SIG-M5 treated with dmso at 0.1 percent for 504 hours (cell line): ENCODE measurements at regions not wholly inside any gene's neighbourhood (a gene's known extent, or its start where the extent isn't known, plus 50 kb on each side); places are given as distances from the start of the nearest gene placed in this dataset.
A peak's percentile ranks its signal among the peaks of the same experiment; 100 is the strongest.
"Not testable (repeated sequence)": the region's sequence is repeated elsewhere in the genome, so short reads cannot be mapped to it uniquely, and the experiment has no call there.

Experiments used
- DNase-seq: peaks from one replicate; lab custom pipeline; 2025; ENCODE audit not compliant: unreplicated experiment; lab: John Stamatoyannopoulos, UW

DNA sequence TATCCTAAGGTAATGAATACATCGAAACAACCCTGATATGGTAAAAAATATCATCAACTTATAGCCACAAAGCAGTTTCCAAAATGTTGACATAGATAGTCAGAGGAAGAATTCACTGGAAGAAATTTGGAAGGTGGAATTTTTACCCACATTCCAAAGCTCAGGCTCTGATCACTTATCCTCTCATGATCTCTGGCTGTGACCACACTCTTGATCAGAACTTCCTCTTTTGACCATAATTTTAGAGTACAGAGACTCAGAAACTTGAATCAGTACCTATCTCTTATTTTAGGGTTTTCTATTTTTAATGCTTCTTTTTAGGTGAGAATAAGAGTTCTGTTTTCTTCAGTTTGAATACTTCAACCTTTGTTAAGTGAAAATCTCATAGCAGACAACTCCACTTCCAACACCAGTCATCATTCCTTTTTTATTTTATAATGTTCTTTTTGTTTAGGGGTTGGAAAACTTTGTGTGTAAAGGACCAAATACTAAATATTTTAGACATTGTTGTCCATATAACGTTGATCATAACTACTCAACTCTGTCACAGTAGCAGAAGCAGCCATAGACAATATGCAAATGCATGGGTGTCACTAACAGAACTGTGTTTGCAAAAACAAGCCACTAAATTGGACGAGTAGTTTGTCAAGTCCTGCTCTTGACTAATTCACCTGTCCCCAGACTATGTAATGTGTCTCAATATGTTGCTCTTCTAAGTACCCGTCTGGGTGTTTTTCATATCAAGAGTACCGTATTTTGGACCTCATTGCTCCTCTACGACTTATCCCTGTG is 891.6 kb upstream of the CRIM1 start:
- DNase-seq = peak; percentile 1

DNA sequence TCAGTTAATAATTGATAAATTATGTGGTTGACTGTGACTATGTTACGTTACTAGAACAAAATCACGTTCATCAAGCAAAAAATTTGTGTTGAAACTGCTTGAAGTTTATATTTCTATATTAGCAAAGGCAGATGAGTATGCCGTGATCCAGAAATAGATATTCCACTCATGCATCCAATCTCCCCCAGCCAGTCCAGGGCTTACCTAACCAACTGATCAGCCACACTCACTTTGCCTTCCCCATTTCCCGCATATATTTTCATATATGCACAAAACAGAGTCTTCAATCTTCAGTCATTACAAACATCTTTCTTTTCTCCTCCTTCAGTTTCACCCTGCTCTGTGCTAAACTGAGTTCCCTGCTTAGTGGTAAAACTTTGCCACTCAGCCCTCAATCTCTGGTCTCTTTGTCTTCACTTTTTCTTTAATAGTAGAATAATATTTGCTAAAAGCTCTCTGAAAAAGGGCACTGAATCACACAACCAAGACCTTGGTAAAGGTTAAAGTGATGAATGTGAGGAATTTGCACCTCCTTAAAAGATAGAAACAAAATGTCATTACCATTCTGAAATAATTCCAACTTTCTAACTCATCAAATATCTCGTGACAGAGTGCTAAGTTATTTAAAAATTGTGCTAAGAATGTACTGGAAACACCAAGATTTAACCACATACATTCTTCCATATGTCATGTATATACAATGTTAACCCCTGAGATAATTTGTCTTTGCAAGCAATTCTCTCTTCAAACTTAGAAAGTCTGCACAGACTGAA is 893.2 kb upstream of the CRIM1 start:
- no peak for DNase-seq

DNA sequence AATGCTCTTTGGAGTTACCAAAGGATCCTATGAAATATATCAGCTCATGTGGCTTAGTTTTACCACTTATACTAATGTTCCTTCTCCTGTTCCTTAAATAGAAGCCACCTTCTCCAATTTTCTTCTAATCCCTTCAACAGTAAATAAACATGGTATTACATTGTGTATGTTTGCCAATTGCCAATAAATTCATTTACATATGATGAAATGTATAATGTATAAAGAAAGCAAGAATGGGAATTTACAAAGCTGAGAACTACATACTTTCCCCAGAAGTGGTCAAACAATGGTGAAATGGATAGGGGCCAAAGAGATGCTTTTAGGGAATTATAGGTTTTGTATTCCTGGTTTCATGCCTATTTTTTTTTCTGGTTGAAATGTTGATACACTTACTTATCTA is 894.2 kb upstream of the CRIM1 start:
- DNase-seq = no peak

DNA sequence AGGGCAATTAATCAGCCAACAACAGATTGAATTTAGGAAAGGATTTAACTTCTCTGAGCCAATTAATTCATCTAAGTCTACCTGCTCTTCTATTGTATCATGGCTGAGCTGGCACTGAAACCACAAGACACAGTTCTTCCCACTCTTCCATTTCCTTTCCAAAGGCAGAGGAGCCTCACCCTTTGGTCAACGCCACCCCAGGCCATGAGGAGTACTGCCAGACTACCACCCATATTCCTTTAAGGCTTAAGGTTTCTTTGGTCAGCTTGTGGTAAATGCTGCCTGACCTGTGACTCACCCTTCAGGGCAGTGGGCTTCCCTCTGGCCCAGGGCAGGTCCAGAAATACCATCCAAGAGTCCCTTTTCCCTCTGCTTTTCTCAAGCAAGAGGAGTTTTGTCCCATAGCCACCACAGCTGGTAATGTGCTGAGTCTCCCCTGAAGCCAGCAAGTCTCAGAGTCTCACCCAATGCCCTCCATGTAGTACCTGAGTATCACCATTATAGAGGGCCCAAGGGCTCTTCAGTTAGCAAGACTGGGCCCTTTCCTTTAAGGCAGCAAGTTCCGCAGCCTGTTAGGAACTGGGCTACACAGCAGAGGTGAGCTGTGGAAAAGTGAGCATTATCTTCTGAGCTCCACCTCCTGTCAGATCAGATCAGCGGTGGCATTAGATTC is 900.5 kb upstream of the CRIM1 start:
- DNase-seq = no peak

DNA sequence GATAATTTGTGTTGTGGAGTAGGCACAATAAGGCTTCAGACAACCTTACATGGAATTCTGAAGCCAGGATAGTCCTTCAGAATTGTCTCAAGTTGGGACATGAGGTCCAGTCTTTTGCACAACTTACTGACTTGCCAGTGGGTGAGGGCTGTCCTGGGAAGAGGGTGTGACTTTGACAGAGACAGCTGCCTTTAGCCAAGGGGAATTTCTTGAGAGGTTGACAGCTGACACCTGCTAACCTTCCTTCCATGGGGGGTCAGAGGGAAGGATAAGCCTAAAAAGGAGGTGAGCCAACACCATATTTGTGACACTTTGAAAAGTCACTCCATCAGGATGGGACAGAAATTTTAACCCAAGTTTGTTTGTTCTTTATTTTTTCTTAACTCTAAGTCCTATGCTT is 907.8 kb upstream of the CRIM1 start:
- no peak for DNase-seq

DNA sequence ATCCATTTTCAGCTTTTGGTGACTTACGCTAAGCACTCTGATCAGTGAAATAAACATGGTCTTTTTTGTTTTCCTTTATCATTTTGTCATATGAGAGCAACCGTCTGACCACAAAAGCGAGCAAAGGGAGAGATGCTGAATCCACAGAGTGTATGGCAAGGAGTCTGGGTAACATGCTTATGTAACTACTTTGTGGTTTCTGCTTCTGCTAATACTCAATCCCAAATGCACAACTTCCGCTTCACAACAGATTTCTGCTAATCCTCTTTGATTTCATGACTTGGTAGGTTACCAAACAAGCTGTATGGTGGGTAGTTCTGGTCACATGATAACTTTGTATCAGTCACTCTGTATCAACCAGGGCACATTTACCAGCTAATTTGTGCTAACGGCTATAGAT is 908.4 kb upstream of the CRIM1 start:
- peak; percentile 47 for DNase-seq

DNA sequence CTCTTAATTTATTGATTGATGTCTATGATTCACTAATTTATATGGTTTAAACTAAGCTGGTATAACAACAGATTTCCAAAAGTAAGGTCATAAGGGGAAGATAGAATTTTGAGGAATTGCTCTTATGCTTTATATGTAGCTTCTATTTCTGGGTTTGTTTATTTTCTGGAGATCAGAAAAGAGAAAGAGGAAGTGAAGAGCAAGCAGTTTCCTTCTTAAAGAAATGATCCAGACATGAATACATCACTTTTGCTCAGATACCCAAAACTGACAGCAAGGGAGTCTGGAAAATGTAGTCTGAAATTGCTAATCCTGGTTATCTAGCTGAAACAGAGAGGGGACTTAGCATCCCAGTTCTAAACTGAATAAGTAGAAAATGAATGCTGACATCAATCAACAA is 912.5 kb upstream of the CRIM1 start:
- peak; percentile 1 for DNase-seq

DNA sequence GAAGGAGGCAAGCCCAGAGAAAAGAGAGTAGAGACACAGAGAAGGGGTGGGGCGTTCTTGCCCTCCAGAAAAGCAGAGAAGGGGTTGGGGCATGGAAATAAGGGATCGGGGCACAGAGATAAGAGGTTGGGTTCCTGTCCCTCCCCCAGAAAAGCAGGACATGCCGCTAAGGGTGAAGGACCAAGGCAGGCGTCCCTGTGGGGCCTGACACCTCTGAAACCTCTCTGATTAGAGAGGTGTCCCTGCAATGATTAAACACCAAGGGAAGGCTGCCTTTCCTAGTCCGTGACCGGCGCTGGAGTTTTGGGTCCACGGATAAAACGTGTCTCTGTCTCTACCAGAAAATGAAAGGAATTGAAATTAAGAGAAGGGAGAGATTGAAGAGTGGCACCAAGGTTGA is 914.0 kb upstream of the CRIM1 start:
- DNase-seq = not testable (repeated sequence)

DNA sequence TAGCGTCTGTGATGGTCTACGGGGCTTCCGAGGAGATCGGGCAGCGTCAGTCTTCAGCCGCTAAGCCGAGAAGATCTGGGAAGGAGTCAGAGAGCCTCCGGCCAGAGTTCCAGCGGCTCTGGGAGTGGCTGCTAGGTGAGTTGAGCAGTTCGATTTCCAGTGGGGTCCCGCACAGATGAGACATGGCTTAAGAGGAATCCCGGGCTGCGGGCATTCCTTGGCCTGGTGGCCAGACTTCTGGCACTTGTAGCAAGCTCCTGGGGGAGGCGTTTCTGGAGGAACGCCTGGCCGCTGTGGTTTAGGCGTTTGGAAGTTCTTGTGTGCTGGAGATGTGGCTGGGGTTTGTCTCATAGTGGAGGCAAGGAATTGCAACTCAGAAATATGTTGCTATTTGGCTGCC is 915.3 kb upstream of the CRIM1 start:
- DNase-seq = not testable (repeated sequence)

DNA sequence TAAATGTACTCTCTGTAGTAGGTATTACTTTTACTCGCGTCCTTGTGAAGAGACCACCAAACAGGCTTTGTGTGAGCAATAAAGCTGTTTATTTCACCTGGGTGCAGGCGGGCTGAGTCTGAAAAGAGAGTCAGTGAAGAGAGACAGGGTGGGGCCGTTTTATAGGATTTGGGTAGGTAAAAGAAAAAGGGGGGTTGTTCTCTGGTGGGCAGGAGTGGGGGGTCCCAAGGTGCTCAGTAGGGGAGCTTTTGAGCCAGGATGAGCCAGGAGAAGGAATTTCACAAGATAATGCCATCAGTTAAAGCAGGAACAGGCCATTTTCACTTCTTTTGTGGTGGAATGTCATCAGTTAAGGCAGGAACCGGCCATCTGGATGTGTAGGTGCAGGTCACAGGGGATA is 918.7 kb upstream of the CRIM1 start:
- not testable (repeated sequence) for DNase-seq

DNA sequence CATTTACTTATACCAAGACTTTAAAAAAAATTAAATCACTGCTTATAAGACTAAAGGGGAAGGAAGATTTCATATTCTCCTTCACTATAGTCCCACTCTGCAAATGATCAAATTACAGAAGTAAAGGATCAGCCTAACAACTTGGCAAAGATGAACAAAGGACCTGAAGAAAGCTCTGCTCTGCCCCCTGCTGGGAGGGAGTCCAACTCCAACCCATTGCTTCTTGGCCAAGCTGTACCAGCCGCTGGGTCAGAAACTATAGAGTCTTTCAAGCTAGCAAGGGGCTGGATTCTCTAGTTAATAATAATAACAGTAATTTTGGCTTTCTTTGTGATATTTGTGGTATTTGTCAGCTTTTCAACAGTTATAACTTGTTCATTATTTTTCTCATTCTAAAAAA is 927.0 kb upstream of the CRIM1 start:
- peak; percentile 22 for DNase-seq

DNA sequence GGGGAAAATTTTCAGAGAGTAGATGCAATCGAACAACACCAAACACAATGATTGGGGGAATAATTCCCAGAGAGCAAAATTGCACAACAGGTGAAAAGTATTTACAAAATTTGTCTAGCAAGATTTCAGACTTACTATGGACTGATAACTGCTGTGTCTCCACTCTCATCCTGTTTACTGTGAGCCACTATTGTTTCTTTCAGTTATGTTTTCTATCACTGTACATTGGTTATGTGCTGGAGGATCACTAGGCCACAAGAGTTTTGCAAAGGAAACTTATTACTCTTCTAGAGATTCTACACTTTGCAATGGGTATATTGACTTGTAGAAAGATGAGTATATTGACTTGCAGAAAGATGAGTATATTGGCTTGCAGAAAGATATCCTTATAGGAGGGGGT is 934.1 kb upstream of the CRIM1 start:
- no peak for DNase-seq

DNA sequence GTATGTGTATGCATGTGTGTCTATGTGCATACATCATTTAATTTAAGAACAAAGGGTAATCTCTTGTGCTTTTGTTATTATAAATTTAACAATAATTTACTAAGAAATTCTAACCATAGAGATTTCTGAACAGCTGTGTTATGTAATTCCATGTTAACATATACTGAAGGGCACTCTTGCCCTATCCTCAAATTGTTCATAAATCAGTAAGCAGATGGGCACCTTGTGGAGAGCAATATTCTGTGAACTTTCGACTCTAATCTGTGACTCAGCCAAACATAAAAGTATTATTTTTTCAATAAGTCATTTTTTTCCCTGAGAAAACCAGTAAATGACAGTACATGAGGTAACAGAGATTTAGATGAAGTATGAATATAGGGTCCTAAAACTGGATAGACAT is 938.3 kb upstream of the CRIM1 start:
- no peak for DNase-seq

DNA sequence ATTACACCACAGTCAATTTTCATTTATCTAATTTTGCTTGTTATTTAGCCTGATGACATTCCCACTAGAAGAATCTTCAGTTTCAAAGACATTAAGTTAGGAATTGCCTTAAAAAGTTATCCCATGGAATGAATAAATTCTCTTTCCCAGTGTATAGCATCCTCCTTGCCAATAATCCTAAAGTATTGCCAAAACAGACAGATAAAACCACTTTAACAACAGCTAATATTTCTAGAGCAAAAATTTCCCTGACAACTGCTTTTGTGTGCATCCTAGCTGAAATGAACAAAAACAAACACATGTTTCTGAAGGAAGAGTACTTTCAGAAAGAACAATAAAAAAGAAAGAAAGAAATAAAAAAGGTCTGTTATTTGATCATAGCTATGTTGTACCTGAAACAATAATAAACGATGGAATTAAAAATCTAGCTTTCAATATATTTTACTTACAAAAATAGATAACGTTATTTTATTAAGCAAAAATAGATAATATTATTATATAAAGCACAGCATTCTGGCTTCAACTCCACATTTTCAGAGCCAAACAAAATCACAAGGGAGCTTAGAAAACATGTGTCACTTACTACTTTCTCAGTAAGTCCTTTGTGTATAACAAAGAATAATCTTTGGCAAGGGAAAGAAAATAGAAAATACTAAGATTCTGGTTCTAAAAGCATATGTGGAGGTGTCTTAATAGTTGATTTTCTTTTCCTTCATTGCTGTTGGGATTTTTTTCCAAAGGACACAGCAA is 939.0 kb upstream of the CRIM1 start:
- DNase-seq = no peak

DNA sequence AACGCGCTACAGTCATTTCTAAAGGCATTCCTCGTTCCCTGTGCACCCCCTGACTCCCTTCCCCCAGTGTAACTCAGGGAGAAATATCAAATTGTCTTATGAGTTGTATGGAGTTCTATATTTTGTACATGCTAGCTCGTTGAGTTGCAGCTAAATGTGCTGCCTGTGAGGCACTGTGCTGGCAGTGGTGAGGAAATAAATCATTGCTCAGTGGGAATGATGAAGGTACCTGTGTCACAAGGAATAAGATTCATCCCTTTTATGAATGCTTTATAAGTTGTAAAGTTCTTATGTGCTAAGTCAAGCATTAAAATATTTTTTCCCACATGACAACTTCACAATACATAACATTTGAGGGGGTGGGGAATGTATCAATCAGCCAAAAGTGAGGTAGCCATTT is 939.6 kb upstream of the CRIM1 start:
- DNase-seq = no peak

DNA sequence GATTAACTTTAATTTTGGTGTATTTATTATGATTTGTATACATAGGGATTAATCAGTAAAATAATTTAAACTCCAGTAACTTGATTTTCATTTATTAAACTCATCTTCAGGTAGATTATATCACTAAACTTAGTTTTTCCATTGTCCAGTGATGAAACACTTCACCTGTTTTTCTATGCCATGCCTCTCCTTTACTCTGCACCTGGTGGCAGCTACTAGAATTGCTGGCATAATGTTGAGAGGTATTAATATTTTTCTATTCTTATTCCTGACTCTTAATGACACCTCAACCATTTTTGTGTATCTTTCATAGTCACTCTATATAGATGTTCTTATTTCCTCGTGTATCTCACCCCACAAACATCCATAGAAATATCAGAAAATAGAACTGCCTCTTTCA is 940.3 kb upstream of the CRIM1 start:
- no peak for DNase-seq

DNA sequence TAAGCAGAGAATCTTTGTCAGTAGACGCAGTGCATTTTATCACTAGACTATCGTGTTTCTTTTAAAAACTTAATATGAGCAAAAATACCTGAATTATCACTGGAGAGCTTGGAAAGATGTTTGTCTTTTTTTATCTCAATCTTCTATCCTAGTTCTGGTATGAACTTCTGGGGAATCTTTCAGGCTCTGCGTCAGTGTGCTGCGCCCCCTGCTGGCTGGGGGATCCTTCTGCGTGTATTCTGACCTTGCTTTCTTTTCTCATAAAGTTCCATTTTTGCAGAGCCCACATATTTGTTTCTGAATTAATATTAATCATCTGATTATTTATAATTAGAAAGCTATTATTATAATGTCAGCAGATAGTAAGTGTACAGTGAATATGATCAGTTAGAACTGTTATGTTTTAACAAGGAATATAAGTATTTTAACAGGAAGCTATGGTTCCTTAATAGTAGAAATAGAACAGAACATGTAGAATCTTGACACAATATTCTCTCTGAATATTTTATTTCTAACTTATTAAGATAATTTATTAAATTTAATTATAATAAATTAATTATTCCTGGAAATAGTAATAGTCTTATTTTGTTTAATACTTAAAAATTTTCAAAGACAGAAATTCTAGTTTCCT is 945.0 kb upstream of the CRIM1 start:
- peak; percentile 33 for DNase-seq

DNA sequence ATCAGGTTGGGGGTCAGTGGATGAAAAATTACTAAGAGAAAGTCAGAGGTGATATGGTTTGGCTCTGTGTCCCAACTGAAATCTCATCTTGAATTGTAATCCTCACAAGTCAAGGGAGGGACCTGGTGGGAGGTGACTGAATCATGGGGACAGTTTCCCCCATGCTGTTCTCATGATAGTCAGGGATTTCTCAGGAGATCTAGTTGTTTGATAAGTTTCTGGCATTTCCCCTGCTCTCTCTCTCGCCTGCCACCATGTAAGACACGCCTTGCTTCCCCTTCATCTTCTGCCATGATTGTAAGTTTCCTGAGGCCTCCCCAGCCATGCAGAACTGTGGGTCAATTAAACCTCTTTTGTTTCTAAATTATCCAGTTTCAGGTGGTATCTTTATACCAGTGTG is 945.8 kb upstream of the CRIM1 start:
- no peak for DNase-seq

DNA sequence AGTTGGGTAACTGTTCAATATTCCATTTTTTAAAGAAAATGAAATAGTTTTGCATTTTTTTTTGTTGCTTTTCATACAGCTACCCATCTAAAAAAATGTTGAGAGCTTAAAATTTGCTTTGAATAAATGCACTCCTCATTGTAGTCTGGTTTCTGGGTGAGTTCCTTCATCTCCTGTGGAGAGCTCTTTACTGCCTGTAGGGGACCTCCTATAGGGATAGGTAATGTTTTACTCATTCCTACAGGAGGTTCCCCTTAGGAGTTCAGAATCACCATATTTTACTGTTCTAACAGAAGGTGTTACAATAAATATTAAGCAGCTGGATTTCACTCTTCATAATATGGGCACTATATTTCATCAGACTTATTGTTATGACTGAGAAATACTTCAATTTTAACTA is 947.3 kb upstream of the CRIM1 start:
- DNase-seq = no peak

DNA sequence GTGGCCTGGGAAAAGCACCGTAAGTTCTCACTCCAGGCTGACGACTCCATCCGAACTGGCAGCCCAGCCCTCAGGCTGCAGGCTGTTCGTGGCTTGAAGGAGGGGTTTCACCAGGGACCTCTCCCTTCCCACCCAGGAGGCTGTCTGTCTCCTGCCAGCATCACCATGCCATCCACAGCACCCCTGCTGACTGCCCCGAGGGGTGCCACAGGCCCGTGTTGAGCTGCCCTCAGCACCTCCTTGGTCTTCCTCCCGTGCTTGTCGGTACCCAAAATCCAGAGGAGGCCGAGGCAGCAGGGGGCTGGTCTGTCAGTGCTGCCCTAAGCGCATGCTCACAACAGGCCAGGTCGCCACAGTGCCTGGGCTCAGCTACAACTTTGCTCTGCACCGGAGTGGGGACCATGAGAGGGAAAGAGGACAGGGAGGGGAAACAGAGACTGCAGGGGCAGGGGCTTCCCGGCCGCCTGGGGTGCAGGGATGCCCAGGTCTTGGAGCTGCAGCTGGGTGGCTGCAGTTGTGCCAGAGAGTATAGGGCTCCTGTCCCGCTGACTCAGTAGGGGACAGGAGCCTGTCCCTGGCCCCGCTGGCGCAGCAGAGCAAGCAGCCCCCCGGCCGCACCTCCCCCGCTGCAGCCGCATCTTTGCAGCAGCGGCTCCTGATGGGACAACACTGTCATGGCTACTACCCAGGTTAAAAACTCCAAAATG is 963.7 kb upstream of the CRIM1 start:
- no peak for DNase-seq
